PC-9 (cell line): ENCODE measurements at regions not wholly inside any gene's neighbourhood (a gene's known extent, or its start where the extent isn't known, plus 50 kb on each side); places are given as distances from the start of the nearest gene placed in this dataset.

Source experiments
- BruUV-seq: library from RNA; stranded (reverse); fragments of 400-500 nt; replicated peaks from 2 replicates; lab custom pipeline; 2021; lab: Mats Ljungman, UMichigan
- CTCF ChIA-PET: fragments of 300-600 bp; sonication (Branson Sonifier 250); formaldehyde crosslinking; loops from one replicate; lab custom pipeline; 2022; ENCODE audit warnings: antibody characterized with exemption; lab: Charles Lee
- POLR2A ChIA-PET: fragments of 300-600 bp; sonication (Branson Sonifier 250); formaldehyde crosslinking; loops from one replicate; lab custom pipeline; 2022; ENCODE audit warnings: antibody characterized with exemption; ENCODE audit not compliant: unreplicated experiment; lab: Charles Lee
- DNase-seq, 2 experiments: peaks; one replicate each; pipeline versions ENCODE4 v3.0.0 to v3.0.0-alpha.2; 2015 to 2022; ENCODE audit warnings: mixed read lengths in 1 of 2
- H2AFZ ChIP-seq: fragments of 200-600 bp; sonication (generic); 2 replicates; pipeline ENCODE4 v1.8.1; 2017; ENCODE audit warnings: antibody characterized with exemption
- H3F3A ChIP-seq: fragments of 200-600 bp; sonication (generic); 2 replicates; pipeline ENCODE4 v1.8.1; 2017; ENCODE audit warnings: antibody characterized with exemption, mild to moderate bottlenecking, low read depth; ENCODE audit not compliant: insufficient read depth
- H3K27ac ChIP-seq: fragments of 200-600 bp; sonication (generic); 2 replicates; pipeline ENCODE4 v1.6.1; 2016; ENCODE audit warnings: mixed run types
- H3K27me3 ChIP-seq: fragments of 200-600 bp; sonication (generic); 2 replicates; pipeline ENCODE4 v1.6.1; 2016; ENCODE audit warnings: low read depth, mixed run types; ENCODE audit not compliant: insufficient read depth
- H3K36me3 ChIP-seq: fragments of 200-600 bp; sonication (generic); 2 replicates; pipeline ENCODE4 v1.6.1; 2016; ENCODE audit warnings: low read depth, mixed run types
- H3K4me1 ChIP-seq: fragments of 200-600 bp; sonication (generic); replicated peaks from 2 replicates; pipeline ENCODE4 v1.6.1; 2016; ENCODE audit warnings: mixed run types; ENCODE audit not compliant: insufficient read depth
- H3K4me2 ChIP-seq: fragments of 200-600 bp; sonication (generic); 2 replicates; pipeline ENCODE4 v1.6.1; 2017; ENCODE audit warnings: mixed run types
- H3K4me3 ChIP-seq: fragments of 200-600 bp; sonication (generic); 2 replicates; pipeline ENCODE4 v1.6.1; 2016; ENCODE audit warnings: mixed run types
- H3K79me2 ChIP-seq: fragments of 200-600 bp; sonication (generic); 2 replicates; pipeline ENCODE4 v1.6.1; 2017; ENCODE audit warnings: low read depth, mixed run types
- H3K9me2 ChIP-seq: fragments of 200-600 bp; sonication (generic); 2 replicates; pipeline ENCODE4 v1.8.1; 2017; ENCODE audit warnings: mild to moderate bottlenecking; ENCODE audit not compliant: insufficient read depth
- H3K9me3 ChIP-seq: fragments of 200-600 bp; sonication (generic); 2 replicates; pipeline ENCODE4 v1.8.1; 2016; ENCODE audit warnings: low read depth; ENCODE audit not compliant: insufficient read depth
- H4K20me1 ChIP-seq: fragments of 200-600 bp; sonication (generic); 2 replicates; pipeline ENCODE4 v1.8.1; 2017; ENCODE audit not compliant: insufficient read depth
- CTCF ChIP-seq: fragments of 200-600 bp; sonication (generic); conservative IDR thresholded peaks from 2 replicates; pipeline ENCODE4 v1.6.1; 2017; ENCODE audit warnings: mixed run types, antibody characterized with exemption, mild to moderate bottlenecking, moderate library complexity
- EZH2 ChIP-seq: fragments of 200-600 bp; sonication (generic); IDR thresholded peaks from 2 replicates; pipeline ENCODE4 v1.8.0; 2017; ENCODE audit warnings: antibody characterized with exemption, low read depth
- intact Hi-C: fragments of 100-400 bp; cut with micrococcal nuclease; formaldehyde crosslinking; loops from one replicate; pipeline ENCODE4 v1.10.0; 2022; ENCODE audit not compliant: unreplicated experiment

- Histone ChIP-seq H3K36me3 (no peaks in the 10 kb centered on the region), H3K9me3 (no peaks in the 10 kb centered on the region), H2AFZ (no peak overlapping the region), H3K27ac (no peak overlapping the region), H4K20me1 (no peaks in the 10 kb centered on the region; the same call in 1 of the 2 replicates), H3K79me2 (no peaks in the 10 kb centered on the region), H3K9me2 (no peaks in the 10 kb centered on the region), H3K27me3 (peaks cover 63% of the 10 kb centered on the region), H3K4me1 (no peaks in the 10 kb centered on the region), H3K4me3 (no peak overlapping the region), H3F3A (no peaks in the 10 kb centered on the region), H3K4me2 (no peak overlapping the region)
- CTCF ChIA-PET: no interaction called here
- DNase-seq: no peak
- BruUV-seq: no TSS peak
- TF ChIP-seq EZH2 (no peak), CTCF (no peak)
- POLR2A ChIA-PET: no interaction called here
- intact Hi-C loops: no loop called here
Observed at GRCh38 chr2:8263901-8264300, 418.0 kb upstream of the ID2 start.

- peaks cover 58% of the 10 kb centered on the region for H3K27me3 ChIP-seq
- H4K20me1 ChIP-seq: no peaks in the 10 kb centered on the region; the same call in 1 of the 2 replicates
- intact Hi-C loops: no loop called here
- no peaks in the 10 kb centered on the region for H3K9me2 ChIP-seq
- H3F3A ChIP-seq: no peaks in the 10 kb centered on the region
- CTCF ChIA-PET: no interaction called here
- H3K9me3 ChIP-seq: no peaks in the 10 kb centered on the region
- H3K79me2 ChIP-seq: no peaks in the 10 kb centered on the region
- H2AFZ ChIP-seq: no peak overlapping the region
- H3K36me3 ChIP-seq: no peaks in the 10 kb centered on the region
- no peak for DNase-seq
- no peak overlapping the region for H3K4me3 ChIP-seq
- H3K4me2 ChIP-seq: no peak overlapping the region
- BruUV-seq: no TSS peak
- no peak for TF ChIP-seq EZH2
- no peak for TF ChIP-seq CTCF
- H3K27ac ChIP-seq: no peak overlapping the region
- H3K4me1 ChIP-seq: no peaks in the 10 kb centered on the region
- POLR2A ChIA-PET: no interaction called here
Observed at GRCh38 chr2:8264981-8265380, 416.9 kb upstream of the ID2 start.

GRCh38 chr2:8265476-8266226, 416.2 kb upstream of the ID2 start:
- H3K4me3 ChIP-seq: no peak overlapping the region
- intact Hi-C loops: no loop called here
- no peaks in the 10 kb centered on the region for H3K9me3 ChIP-seq
- H3K27me3 ChIP-seq: peaks cover 51% of the 10 kb centered on the region
- H3K79me2 ChIP-seq: no peaks in the 10 kb centered on the region
- no peak for DNase-seq
- no peaks in the 10 kb centered on the region for H3K4me1 ChIP-seq
- POLR2A ChIA-PET: no interaction called here
- no peak overlapping the region for H3K27ac ChIP-seq
- H3K4me2 ChIP-seq: no peak overlapping the region
- H3K9me2 ChIP-seq: no peaks in the 10 kb centered on the region
- CTCF ChIA-PET: no interaction called here
- H2AFZ ChIP-seq: no peak overlapping the region
- no peaks in the 10 kb centered on the region for H3F3A ChIP-seq
- no peak for TF ChIP-seq EZH2
- no peak for TF ChIP-seq CTCF
- no peaks in the 10 kb centered on the region; the same call in 1 of the 2 replicates for H4K20me1 ChIP-seq
- no peaks in the 10 kb centered on the region for H3K36me3 ChIP-seq
- no TSS peak for BruUV-seq
